H4 (cell line): ENCODE measurements at regions not wholly inside any gene's neighbourhood (a gene's known extent, or its start where the extent isn't known, plus 50 kb on each side); places are given as distances from the start of the nearest gene placed in this dataset.

Experiments used
- DNase-seq: peaks from one replicate; pipeline ENCODE4 v3.0.0-alpha.2; 2015; ENCODE audit warnings: low spot score

- DNase-seq, result no peak
These were observed 573.0 kb upstream of the PCDH9 start for GRCh38 chr13:67803118-67803517.

GRCh38 chr13:67792151-67792676, 562.1 kb upstream of the PCDH9 start:
- DNase-seq, result no peak

- no peak for DNase-seq
These were observed 560.9 kb upstream of the PCDH9 start for GRCh38 chr13:67791047-67791446.

- no peak for DNase-seq
These were observed 546.0 kb upstream of the PCDH9 start for GRCh38 chr13:67776151-67776550.

- no peak for DNase-seq
These were observed 545.2 kb upstream of the PCDH9 start for GRCh38 chr13:67775359-67775758.

GRCh38 chr13:67772807-67773453, 542.8 kb upstream of the PCDH9 start:
- DNase-seq, result no peak

GRCh38 chr13:67771106-67771505, 541.0 kb upstream of the PCDH9 start:
- DNase-seq, result no peak

- DNase-seq, result no peak
These were observed 539.8 kb upstream of the PCDH9 start for GRCh38 chr13:67769987-67770341.

GRCh38 chr13:67769063-67769986, 539.2 kb upstream of the PCDH9 start:
- DNase-seq, result no peak

GRCh38 chr13:67763984-67764383, 533.8 kb upstream of the PCDH9 start:
- no peak for DNase-seq

- DNase-seq, result no peak
These were observed 533.2 kb upstream of the PCDH9 start for GRCh38 chr13:67763384-67763783.

- DNase-seq, result no peak
These were observed 528.8 kb upstream of the PCDH9 start for GRCh38 chr13:67758975-67759374.

GRCh38 chr13:67754012-67754411, 523.9 kb upstream of the PCDH9 start:
- no peak for DNase-seq

- no peak for DNase-seq
These were observed 522.6 kb upstream of the PCDH9 start for GRCh38 chr13:67752759-67753158.

GRCh38 chr13:67742478-67742877, 512.3 kb upstream of the PCDH9 start:
- no peak for DNase-seq

GRCh38 chr13:67740871-67741535, 510.9 kb upstream of the PCDH9 start:
- DNase-seq, result peak; percentile 9

GRCh38 chr13:67736646-67737420, 506.7 kb upstream of the PCDH9 start:
- DNase-seq, result peak; percentile 59

- no peak for DNase-seq
These were observed 505.5 kb upstream of the PCDH9 start for GRCh38 chr13:67735651-67736050.

- DNase-seq, result peak; percentile 3
These were observed 496.8 kb upstream of the PCDH9 start for GRCh38 chr13:67726979-67727378.

- no peak for DNase-seq
These were observed 495.9 kb upstream of the PCDH9 start for GRCh38 chr13:67725999-67726398.

GRCh38 chr13:67713571-67713970, 483.4 kb upstream of the PCDH9 start:
- no peak for DNase-seq

GRCh38 chr13:67696775-67697174, 466.6 kb upstream of the PCDH9 start:
- no peak for DNase-seq
